Panc1 (cell line): ENCODE measurements at regions not wholly inside any gene's neighbourhood (a gene's known extent, or its start where the extent isn't known, plus 50 kb on each side); places are given as distances from the start of the nearest gene placed in this dataset.
"Not testable (repeated sequence)": the region's sequence is repeated elsewhere in the genome, so short reads cannot be mapped to it uniquely, and the experiment has no call there.

Experiments
- ATAC-seq: fragments of 200-7000 bp; cut with Tn5 transposase; 2 replicates; pipeline ENCODE4 v1.9.1; 2020; ENCODE audit warnings: mild to moderate bottlenecking, moderate library complexity
- BruUV-seq: library from RNA; stranded (reverse); fragments of 400-500 nt; replicated peaks from 2 replicates; lab custom pipeline; 2021; lab: Mats Ljungman, UMichigan
- CTCF ChIA-PET: fragments of 300-600 bp; sonication (Branson Sonifier 250); formaldehyde crosslinking; loops from one replicate; lab custom pipeline; 2022; ENCODE audit warnings: antibody characterized with exemption; lab: Charles Lee
- POLR2A ChIA-PET: fragments of 300-600 bp; sonication (Branson Sonifier 250); formaldehyde crosslinking; loops from one replicate; lab custom pipeline; 2022; ENCODE audit warnings: antibody characterized with exemption; lab: Charles Lee
- DNase-seq: peaks from one replicate; pipeline ENCODE4 v3.0.0-alpha.2; 2010; ENCODE audit warnings: low read depth, low spot score
- H3K27ac ChIP-seq: 2 replicates; pipeline ENCODE4 v1.5.1; 2011; ENCODE audit warnings: mild to moderate bottlenecking, low read length, inconsistent platforms
- H3K27me3 ChIP-seq: fragments of 200-500 bp; sonication (Bioruptor generic); 2 replicates; pipeline ENCODE4 v1.6.0; 2014; ENCODE audit warnings: low read length, inconsistent platforms; ENCODE audit not compliant: control insufficient read depth, insufficient read depth
- H3K36me3 ChIP-seq: fragments of 200-500 bp; sonication (Bioruptor generic); 2 replicates; pipeline ENCODE4 v1.5.1; 2014; ENCODE audit warnings: inconsistent platforms, mild to moderate bottlenecking, low read length, moderate library complexity; ENCODE audit not compliant: control insufficient read depth, insufficient read depth
- H3K4me1 ChIP-seq: 2 replicates; pipeline ENCODE4 v1.5.1; 2011; ENCODE audit warnings: inconsistent platforms, mild to moderate bottlenecking, low read length, moderate library complexity; ENCODE audit not compliant: control insufficient read depth, insufficient read depth
- H3K4me3 ChIP-seq, 2 experiments: 2 replicates each; pipeline ENCODE4 v1.5.1; 2011 to 2012; ENCODE audit warnings: low read depth in 2 of 2, low read length in 2 of 2, mild to moderate bottlenecking in 2 of 2, inconsistent platforms in 1 of 2, moderate library complexity in 1 of 2
- H3K9me3 ChIP-seq: fragments of 200-500 bp; sonication (Bioruptor generic); 2 replicates; pipeline ENCODE4 v1.5.1; 2014; ENCODE audit warnings: low read depth, mild to moderate bottlenecking, inconsistent platforms, low read length, moderate library complexity; ENCODE audit not compliant: control insufficient read depth, insufficient read depth
- POLR2AphosphoS5 ChIP-seq: IDR thresholded peaks from 2 replicates; pipeline ENCODE4 v1.6.1; 2012; ENCODE audit warnings: mild to moderate bottlenecking, low read depth, low read length, moderate library complexity
- SIN3A ChIP-seq: IDR thresholded peaks from 2 replicates; pipeline ENCODE4 v1.6.1; 2012; ENCODE audit warnings: low read depth, mild to moderate bottlenecking, low read length, moderate library complexity, borderline replicate concordance; ENCODE audit not compliant: insufficient read depth
- TCF7L2 ChIP-seq: IDR thresholded peaks from 2 replicates; pipeline ENCODE4 v1.6.1; 2011; ENCODE audit warnings: mild to moderate bottlenecking, low read depth, low read length, inconsistent platforms
- in situ Hi-C: cut with HindIII; loops from 2 replicates; pipeline ENCODE4 v1.10.0; 2016; ENCODE audit warnings: low sequenced_read_pairs, low pct_unique_long_range_greater_than_20kb
- intact Hi-C: fragments of 100-400 bp; cut with micrococcal nuclease; formaldehyde crosslinking; loops from one replicate; pipeline ENCODE4 v1.10.0; 2022; ENCODE audit not compliant: unreplicated experiment
- TF ChIP-seq, protein P1 (sequence below), 2 experiments: IDR thresholded peaks; 2 replicates each; pipeline ENCODE4 v1.6.1; 2011 to 2012; ENCODE audit warnings: low read depth in 2 of 2, control low read depth in 1 of 2, low read length in 1 of 2, mild to moderate bottlenecking in 1 of 2, moderate library complexity in 1 of 2; ENCODE audit not compliant: insufficient read depth in 1 of 2
- TF ChIP-seq, protein P2 (sequence below): fragments of 450-650 bp; IDR thresholded peaks from 2 replicates; pipeline ENCODE4 v1.5.1; 2017; ENCODE audit warnings: mild to moderate bottlenecking

DNA sequence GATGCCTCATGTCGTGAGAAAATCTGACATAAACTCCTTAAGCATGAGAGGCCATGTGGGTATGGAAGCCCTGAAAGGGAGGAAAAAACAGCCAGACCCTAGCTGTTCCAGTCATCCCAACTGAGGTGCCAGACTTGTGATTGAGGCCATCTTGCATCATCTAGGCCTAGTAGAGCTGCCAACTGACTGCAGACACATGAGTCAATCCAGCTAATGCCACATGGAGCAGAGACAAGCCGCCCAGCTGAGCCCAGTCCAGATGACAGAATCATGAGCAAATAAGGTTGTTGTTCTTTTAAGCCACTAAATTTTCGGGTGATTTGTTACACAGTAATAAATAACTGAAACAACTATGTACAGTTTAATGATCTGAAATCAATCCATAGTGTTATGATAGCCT is 680.9 kb downstream of the MAFB start:
- ChIA-PET POLR2A (no interaction called here), CTCF (no interaction called here)
- BruUV-seq: no TSS peak
- H3K4me1 ChIP-seq: no peaks in the 10 kb centered on the region
- no peak overlapping the region for H3K27ac ChIP-seq
- in situ Hi-C loops (no loop called here), intact Hi-C loops (no loop called here)
- TF ChIP-seq, protein P1, sequence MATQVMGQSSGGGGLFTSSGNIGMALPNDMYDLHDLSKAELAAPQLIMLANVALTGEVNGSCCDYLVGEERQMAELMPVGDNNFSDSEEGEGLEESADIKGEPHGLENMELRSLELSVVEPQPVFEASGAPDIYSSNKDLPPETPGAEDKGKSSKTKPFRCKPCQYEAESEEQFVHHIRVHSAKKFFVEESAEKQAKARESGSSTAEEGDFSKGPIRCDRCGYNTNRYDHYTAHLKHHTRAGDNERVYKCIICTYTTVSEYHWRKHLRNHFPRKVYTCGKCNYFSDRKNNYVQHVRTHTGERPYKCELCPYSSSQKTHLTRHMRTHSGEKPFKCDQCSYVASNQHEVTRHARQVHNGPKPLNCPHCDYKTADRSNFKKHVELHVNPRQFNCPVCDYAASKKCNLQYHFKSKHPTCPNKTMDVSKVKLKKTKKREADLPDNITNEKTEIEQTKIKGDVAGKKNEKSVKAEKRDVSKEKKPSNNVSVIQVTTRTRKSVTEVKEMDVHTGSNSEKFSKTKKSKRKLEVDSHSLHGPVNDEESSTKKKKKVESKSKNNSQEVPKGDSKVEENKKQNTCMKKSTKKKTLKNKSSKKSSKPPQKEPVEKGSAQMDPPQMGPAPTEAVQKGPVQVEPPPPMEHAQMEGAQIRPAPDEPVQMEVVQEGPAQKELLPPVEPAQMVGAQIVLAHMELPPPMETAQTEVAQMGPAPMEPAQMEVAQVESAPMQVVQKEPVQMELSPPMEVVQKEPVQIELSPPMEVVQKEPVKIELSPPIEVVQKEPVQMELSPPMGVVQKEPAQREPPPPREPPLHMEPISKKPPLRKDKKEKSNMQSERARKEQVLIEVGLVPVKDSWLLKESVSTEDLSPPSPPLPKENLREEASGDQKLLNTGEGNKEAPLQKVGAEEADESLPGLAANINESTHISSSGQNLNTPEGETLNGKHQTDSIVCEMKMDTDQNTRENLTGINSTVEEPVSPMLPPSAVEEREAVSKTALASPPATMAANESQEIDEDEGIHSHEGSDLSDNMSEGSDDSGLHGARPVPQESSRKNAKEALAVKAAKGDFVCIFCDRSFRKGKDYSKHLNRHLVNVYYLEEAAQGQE (IDR thresholded peaks at IDR 0.05; ENCODE audit: insufficient read depth in 1 of 2, low read depth in 2 of 2, low read length in 1 of 2): no peak
- TF ChIP-seq TCF7L2 (no peak), SIN3A (no peak), POLR2AphosphoS5 (no peak)
- TF ChIP-seq, protein P2, sequence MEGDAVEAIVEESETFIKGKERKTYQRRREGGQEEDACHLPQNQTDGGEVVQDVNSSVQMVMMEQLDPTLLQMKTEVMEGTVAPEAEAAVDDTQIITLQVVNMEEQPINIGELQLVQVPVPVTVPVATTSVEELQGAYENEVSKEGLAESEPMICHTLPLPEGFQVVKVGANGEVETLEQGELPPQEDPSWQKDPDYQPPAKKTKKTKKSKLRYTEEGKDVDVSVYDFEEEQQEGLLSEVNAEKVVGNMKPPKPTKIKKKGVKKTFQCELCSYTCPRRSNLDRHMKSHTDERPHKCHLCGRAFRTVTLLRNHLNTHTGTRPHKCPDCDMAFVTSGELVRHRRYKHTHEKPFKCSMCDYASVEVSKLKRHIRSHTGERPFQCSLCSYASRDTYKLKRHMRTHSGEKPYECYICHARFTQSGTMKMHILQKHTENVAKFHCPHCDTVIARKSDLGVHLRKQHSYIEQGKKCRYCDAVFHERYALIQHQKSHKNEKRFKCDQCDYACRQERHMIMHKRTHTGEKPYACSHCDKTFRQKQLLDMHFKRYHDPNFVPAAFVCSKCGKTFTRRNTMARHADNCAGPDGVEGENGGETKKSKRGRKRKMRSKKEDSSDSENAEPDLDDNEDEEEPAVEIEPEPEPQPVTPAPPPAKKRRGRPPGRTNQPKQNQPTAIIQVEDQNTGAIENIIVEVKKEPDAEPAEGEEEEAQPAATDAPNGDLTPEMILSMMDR: no peak
- no peak overlapping the region for H3K4me3 ChIP-seq
- no peaks in the 10 kb centered on the region for H3K9me3 ChIP-seq
- no peaks in the 10 kb centered on the region for H3K36me3 ChIP-seq
- no peaks in the 10 kb centered on the region for H3K27me3 ChIP-seq
- ATAC-seq: no peak
- no peak for DNase-seq

DNA sequence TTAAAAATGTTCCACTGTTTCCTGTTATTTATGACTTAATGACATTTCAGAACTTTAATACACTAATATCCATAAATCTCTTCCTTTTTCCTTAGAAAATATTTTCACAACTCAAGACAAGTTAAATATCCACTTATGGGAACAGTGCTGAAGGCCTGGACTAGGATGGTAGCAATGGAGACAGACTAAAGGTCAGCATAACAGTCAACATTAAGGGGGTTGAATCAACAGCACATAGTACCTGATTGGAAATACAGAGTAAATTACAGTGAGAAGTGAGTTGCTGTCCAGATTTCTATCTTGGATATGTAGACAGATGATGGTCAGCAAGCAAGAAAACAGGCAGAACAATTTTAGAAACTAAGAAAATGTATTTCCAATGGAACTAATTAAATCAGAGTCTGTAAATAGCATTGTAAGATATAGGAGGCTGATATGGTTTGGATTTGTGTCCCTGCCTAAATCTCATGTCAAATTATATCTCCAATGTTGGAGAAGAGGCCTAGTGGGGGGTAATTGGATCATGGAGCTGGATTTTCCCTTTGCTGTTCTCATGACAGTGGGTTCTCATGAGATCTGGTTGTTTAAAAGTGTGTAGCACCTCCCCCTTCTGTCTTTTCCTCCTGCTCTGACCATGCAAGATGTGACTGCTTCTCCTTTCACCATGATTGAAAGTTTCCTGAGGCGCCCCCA is 682.7 kb downstream of the MAFB start:
- no TSS peak for BruUV-seq
- no peaks in the 10 kb centered on the region for H3K4me1 ChIP-seq
- TF ChIP-seq SIN3A: no peak
- TF ChIP-seq, protein P2: no peak
- TF ChIP-seq, protein P1 (IDR thresholded peaks at IDR 0.05; ENCODE audit: insufficient read depth in 1 of 2, low read depth in 2 of 2, low read length in 1 of 2): no peak
- no peak for TF ChIP-seq TCF7L2
- TF ChIP-seq POLR2AphosphoS5: no peak
- no peaks in the 10 kb centered on the region for H3K36me3 ChIP-seq
- ChIA-PET CTCF (no interaction called here), POLR2A (no interaction called here)
- in situ Hi-C loops: no loop called here
- ATAC-seq: no peak
- H3K9me3 ChIP-seq: no peaks in the 10 kb centered on the region
- intact Hi-C loops: no loop called here
- no peak for DNase-seq
- H3K27ac ChIP-seq: no peak overlapping the region
- H3K4me3 ChIP-seq: no peak overlapping the region
- H3K27me3 ChIP-seq: no peaks in the 10 kb centered on the region

DNA sequence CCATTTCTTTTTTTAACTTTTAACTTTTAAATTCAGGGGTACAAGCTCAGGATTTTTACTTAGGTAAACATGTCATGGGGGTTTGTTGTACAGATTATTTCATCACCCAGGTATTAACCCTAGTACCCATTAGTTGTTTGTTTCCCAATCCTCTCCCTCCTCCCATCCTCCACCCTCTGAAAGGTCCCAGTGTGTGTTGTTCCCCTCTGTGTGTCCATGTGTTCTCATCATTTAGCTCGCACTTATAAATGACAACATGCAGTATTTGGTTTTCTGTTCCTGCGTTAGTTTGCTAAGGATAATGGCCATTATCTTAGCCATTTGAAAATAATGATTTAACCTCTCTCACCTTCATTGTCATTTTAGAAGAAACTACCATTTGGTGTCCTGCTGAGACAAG is 684.9 kb downstream of the MAFB start:
- H3K27ac ChIP-seq, intact Hi-C loops, H3K4me1 ChIP-seq, in situ Hi-C loops, H3K27me3 ChIP-seq, CTCF ChIA-PET, ATAC-seq, POLR2A ChIA-PET, H3K4me3 ChIP-seq, DNase-seq, BruUV-seq, H3K9me3 ChIP-seq, H3K36me3 ChIP-seq: not testable (repeated sequence)
